Neural progenitor cell (in vitro differentiated cells): ENCODE measurements at regions not wholly inside any gene's neighbourhood (a gene's known extent, or its start where the extent isn't known, plus 50 kb on each side); places are given as distances from the start of the nearest gene placed in this dataset.

Experiments used
- EZH2 ChIP-seq: fragments of 200-600 bp; sonication (generic); IDR thresholded peaks from 2 replicates; pipeline ENCODE4 v1.6.1; 2017; ENCODE audit warnings: antibody characterized with exemption, mild to moderate bottlenecking, moderate library complexity
- EZH2phosphoT487 ChIP-seq: fragments of 200-600 bp; sonication (generic); IDR thresholded peaks from 2 replicates; pipeline ENCODE4 v1.6.1; 2017; ENCODE audit warnings: antibody characterized with exemption
- TF ChIP-seq, protein P1 (sequence below): fragments of 200-600 bp; sonication (generic); IDR thresholded peaks from 2 replicates; pipeline ENCODE4 v1.5.1; 2017; ENCODE audit warnings: antibody characterized with exemption, mild to moderate bottlenecking

DNA sequence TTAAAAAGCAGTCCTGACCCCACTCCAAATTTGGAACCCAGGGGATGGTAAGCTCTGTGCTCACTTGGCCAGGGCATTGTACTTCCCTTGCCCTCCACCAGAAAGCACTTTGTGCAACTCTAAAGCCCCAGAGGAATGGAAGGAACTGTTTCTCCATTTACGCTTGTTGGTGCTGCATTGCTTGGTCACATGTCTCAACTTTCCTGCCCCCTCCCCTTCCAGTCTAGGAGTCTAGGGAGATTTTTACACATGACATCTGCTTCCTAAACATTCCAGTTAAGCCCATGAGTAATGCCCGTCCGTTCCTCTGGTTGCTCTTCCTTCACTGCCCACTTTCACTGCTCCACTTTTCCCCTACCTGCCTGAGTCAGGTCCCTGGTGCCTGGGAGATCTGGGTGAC lies 92.6 kb upstream of the MAP1LC3B2 start:
- TF ChIP-seq, protein P1, sequence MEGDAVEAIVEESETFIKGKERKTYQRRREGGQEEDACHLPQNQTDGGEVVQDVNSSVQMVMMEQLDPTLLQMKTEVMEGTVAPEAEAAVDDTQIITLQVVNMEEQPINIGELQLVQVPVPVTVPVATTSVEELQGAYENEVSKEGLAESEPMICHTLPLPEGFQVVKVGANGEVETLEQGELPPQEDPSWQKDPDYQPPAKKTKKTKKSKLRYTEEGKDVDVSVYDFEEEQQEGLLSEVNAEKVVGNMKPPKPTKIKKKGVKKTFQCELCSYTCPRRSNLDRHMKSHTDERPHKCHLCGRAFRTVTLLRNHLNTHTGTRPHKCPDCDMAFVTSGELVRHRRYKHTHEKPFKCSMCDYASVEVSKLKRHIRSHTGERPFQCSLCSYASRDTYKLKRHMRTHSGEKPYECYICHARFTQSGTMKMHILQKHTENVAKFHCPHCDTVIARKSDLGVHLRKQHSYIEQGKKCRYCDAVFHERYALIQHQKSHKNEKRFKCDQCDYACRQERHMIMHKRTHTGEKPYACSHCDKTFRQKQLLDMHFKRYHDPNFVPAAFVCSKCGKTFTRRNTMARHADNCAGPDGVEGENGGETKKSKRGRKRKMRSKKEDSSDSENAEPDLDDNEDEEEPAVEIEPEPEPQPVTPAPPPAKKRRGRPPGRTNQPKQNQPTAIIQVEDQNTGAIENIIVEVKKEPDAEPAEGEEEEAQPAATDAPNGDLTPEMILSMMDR: no peak
- TF ChIP-seq EZH2 (no peak), EZH2phosphoT487 (no peak)
